ENCODE measurements at regions not wholly inside any gene's neighbourhood (a gene's known extent, or its start where the extent isn't known, plus 50 kb on each side); places are given as distances from the start of the nearest gene placed in this dataset.

- TF ChIP-seq ZNF140 (tag by site-specific recombination; IDR thresholded peaks at IDR 0.05) (no peak), ZBTB1 (tag by site-specific recombination; IDR thresholded peaks at IDR 0.05) (no peak), ZNF274 (IDR thresholded peaks at IDR 0.05; ENCODE audit: low read length) (no peak), ZNF274 (tag by site-specific recombination; IDR thresholded peaks at IDR 0.05; ENCODE audit: borderline replicate concordance) (no peak)
Measured at GRCh38 chr4:185899833-185900232, 87.8 kb upstream of the SORBS2 start.
